ENCODE measurements at regions not wholly inside any gene's neighbourhood (a gene's known extent, or its start where the extent isn't known, plus 50 kb on each side); places are given as distances from the start of the nearest gene placed in this dataset.

GRCh38 chr6:23339268-23339667 is 769.9 kb downstream of the HDGFL1 start:
- no peak for TF ChIP-seq CTCF (IDR thresholded peaks at IDR 0.05; ENCODE audit: low read length)
- TF ChIP-seq EZH2 (IDR thresholded peaks at IDR 0.05; ENCODE audit: borderline replicate concordance, low read length): no peak

Measured in OCI-LY1 (cell line).